ENCODE measurements at regions not wholly inside any gene's neighbourhood (a gene's known extent, or its start where the extent isn't known, plus 50 kb on each side); places are given as distances from the start of the nearest gene placed in this dataset.

- H3K4me3 Mint-ChIP-seq, result no peak overlapping the region
- no peaks in the 10 kb centered on the region for H3K9me3 Mint-ChIP-seq
- no peak for TF ChIP-seq CTCF (IDR thresholded peaks at IDR 0.05)
Observed at GRCh38 chr5:155137683-155138082, 124.1 kb downstream of the KIF4B start.

DNA sequence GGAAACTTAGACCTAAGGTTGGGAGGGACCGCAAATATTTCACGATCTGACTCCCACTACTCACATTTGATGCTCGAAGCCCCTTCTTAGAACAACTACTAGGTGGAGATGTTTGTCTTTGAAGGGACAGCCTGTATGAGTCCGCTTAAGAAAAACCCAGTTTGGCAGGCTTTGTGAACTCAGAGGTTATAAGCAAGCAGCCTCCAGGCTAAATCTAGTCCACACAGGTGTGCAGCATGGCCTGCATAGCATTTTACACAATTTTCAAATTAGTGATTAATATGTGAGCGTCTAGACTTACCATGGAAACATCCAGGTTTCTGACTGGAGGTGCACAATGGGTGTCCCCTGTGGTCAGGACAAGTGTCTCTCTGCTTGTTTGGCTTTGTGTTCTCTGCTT, 127.1 kb downstream of the KIF4B start:
- TF ChIP-seq CTCF (IDR thresholded peaks at IDR 0.05), result no peak
- H3K4me3 Mint-ChIP-seq, result no peak overlapping the region
- H3K36me3 Mint-ChIP-seq (ENCODE audit: low read depth), result no peaks in the 10 kb centered on the region
- no peak for DNase-seq
- peaks cover 7% of the 10 kb centered on the region for H3K27me3 Mint-ChIP-seq (ENCODE audit: insufficient read depth)
- H3K4me1 Mint-ChIP-seq (ENCODE audit: low read depth), result peaks cover 7% of the 10 kb centered on the region; the same call in 1 of the 2 replicates
- H3K27ac Mint-ChIP-seq, result no peak overlapping the region
- H3K9me3 Mint-ChIP-seq, result no peaks in the 10 kb centered on the region

More at GRCh38 chr5:155137683-155138082, 124.1 kb downstream of the KIF4B start:
- Mint-ChIP-seq H3K36me3 (ENCODE audit: low read depth) (no peaks in the 10 kb centered on the region), H3K4me1 (ENCODE audit: low read depth) (peaks cover 7% of the 10 kb centered on the region; the same call in 1 of the 2 replicates), H3K27ac (no peak overlapping the region), H3K27me3 (ENCODE audit: insufficient read depth) (peaks cover 7% of the 10 kb centered on the region)
- DNase-seq, result no peak

GRCh38 chr5:155144956-155145355, 131.4 kb downstream of the KIF4B start:
- TF ChIP-seq CTCF (IDR thresholded peaks at IDR 0.05), result no peak
- H3K4me3 Mint-ChIP-seq, result no peak overlapping the region
- peaks cover 4% of the 10 kb centered on the region; the same call in 1 of the 2 replicates for H3K27me3 Mint-ChIP-seq (ENCODE audit: insufficient read depth)
- H3K9me3 Mint-ChIP-seq, result no peaks in the 10 kb centered on the region
- H3K36me3 Mint-ChIP-seq (ENCODE audit: low read depth), result no peaks in the 10 kb centered on the region
- H3K4me1 Mint-ChIP-seq (ENCODE audit: low read depth), result no peaks in the 10 kb centered on the region
- DNase-seq, result no peak
- no peak overlapping the region for H3K27ac Mint-ChIP-seq

DNA sequence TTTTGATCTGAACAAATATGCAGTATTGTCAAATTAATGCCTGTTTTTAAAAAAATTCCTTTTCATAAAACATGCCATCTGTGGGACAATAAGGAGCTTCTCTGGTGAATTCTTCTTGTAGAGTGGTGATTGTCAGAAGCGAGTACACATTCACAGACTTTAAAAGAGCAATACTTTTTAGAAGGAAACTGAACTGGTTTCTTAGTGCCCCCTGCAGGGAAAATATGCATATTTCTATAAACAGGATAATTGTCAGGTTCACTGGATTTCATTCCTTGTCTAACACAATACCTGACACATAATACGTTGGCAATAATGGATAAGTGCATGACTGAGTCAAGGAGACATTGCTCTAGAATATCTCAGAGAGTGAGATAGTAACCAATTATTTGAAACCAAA, 133.7 kb downstream of the KIF4B start:
- H3K27ac Mint-ChIP-seq, result no peak overlapping the region
- no peaks in the 10 kb centered on the region for H3K36me3 Mint-ChIP-seq (ENCODE audit: low read depth)
- H3K9me3 Mint-ChIP-seq, result no peaks in the 10 kb centered on the region
- peak; percentile 72 for TF ChIP-seq CTCF (IDR thresholded peaks at IDR 0.05)
- H3K4me3 Mint-ChIP-seq, result no peak overlapping the region
- H3K4me1 Mint-ChIP-seq (ENCODE audit: low read depth), result no peaks in the 10 kb centered on the region
- peaks cover 2% of the 10 kb centered on the region; the same call in 1 of the 2 replicates for H3K27me3 Mint-ChIP-seq (ENCODE audit: insufficient read depth)
- DNase-seq, result peak; percentile 2

DNA sequence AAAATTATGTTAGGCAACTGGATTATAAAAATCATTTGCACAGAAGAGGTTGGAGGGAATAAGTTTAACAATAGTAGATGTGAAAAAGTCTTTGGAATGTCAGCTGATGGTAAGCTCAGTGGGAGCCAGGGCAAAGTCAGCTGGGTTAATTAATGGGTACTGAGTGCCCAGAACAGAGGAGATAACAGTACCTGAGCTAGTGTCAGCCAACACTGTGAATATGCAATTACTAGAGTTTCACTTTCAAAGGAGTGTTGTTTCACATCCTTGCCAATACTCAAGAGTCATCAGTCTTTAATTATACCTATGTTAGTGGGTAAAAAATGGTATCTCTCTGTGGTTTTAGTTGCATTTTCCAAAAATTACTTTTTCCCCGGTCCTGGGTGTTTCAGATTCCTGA, 135.1 kb downstream of the KIF4B start:
- H3K36me3 Mint-ChIP-seq (ENCODE audit: low read depth), result no peaks in the 10 kb centered on the region
- no peak for DNase-seq
- no peaks in the 10 kb centered on the region for H3K9me3 Mint-ChIP-seq
- H3K4me1 Mint-ChIP-seq (ENCODE audit: low read depth), result no peaks in the 10 kb centered on the region
- H3K27me3 Mint-ChIP-seq (ENCODE audit: insufficient read depth), result no peaks in the 10 kb centered on the region; the same call in 1 of the 2 replicates
- no peak for TF ChIP-seq CTCF (IDR thresholded peaks at IDR 0.05)
- H3K27ac Mint-ChIP-seq, result no peak overlapping the region
- no peak overlapping the region for H3K4me3 Mint-ChIP-seq

DNA sequence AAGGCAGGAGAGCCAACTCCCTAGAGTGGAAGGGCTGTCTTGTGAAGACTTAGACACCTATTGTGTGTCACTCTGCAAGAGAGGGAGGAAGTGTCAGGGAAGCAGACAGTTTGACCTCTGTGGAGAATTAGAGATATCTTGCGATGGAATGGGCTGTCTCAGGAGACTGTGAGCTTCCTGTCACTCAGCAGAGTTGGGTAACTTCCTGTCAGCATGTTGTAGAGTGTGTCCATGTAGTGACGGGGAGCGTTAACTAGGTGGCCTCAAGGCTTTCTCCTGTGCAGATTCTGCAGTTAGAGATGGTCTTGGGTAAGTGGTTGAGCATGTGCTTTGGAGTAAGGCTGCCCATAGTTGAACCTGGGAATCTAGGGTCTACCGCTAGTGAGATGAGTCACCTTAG, 136.5 kb downstream of the KIF4B start:
- Mint-ChIP-seq H3K27me3 (ENCODE audit: insufficient read depth) (no peaks in the 10 kb centered on the region), H3K36me3 (ENCODE audit: low read depth) (no peaks in the 10 kb centered on the region), H3K4me1 (ENCODE audit: low read depth) (no peaks in the 10 kb centered on the region), H3K4me3 (no peak overlapping the region), H3K9me3 (no peaks in the 10 kb centered on the region), H3K27ac (no peak overlapping the region)
- no peak for TF ChIP-seq CTCF (IDR thresholded peaks at IDR 0.05)
- no peak for DNase-seq
